Chondrocyte (in vitro differentiated cells): ENCODE measurements at regions not wholly inside any gene's neighbourhood (a gene's known extent, or its start where the extent isn't known, plus 50 kb on each side); places are given as distances from the start of the nearest gene placed in this dataset.

Experiments used
- DNase-seq: peaks from one replicate; pipeline ENCODE4 v3.0.0; 2021; ENCODE audit warnings: mixed read lengths, low spot score
- H3K27ac Mint-ChIP-seq: one replicate; pipeline ENCODE4 v1.8.0; 2021; ENCODE audit warnings: mild to moderate bottlenecking, moderate library complexity, mixed read lengths; ENCODE audit not compliant: unreplicated experiment
- H3K27me3 Mint-ChIP-seq: 2 replicates; pipeline ENCODE4 v1.8.0; 2021; ENCODE audit warnings: low read depth, mixed read lengths
- H3K36me3 Mint-ChIP-seq: 2 replicates; pipeline ENCODE4 v1.8.0; 2021; ENCODE audit warnings: low read depth, mixed read lengths
- H3K4me1 Mint-ChIP-seq: 2 replicates; pipeline ENCODE4 v1.8.0; 2021; ENCODE audit warnings: low read depth, mild to moderate bottlenecking, mixed read lengths
- H3K4me3 Mint-ChIP-seq: one replicate; pipeline ENCODE4 v1.8.0; 2021; ENCODE audit warnings: mild to moderate bottlenecking, moderate library complexity, mixed read lengths; ENCODE audit not compliant: unreplicated experiment
- H3K9me3 Mint-ChIP-seq: 2 replicates; pipeline ENCODE4 v1.8.0; 2021; ENCODE audit warnings: low read depth, mixed read lengths
- CTCF ChIP-seq: fragments of 200-600 bp; sonication (generic); IDR thresholded peaks from 2 replicates; pipeline ENCODE4 v1.5.0; 2021; ENCODE audit warnings: antibody characterized with exemption, mild to moderate bottlenecking, moderate library complexity

GRCh38 chr3:132854856-132855535 lies 132.8 kb upstream of the NPHP3 start:
- peaks cover 9% of the 10 kb centered on the region for H3K27me3 Mint-ChIP-seq
- H3K4me1 Mint-ChIP-seq = no peaks in the 10 kb centered on the region
- TF ChIP-seq CTCF = no peak
- H3K27ac Mint-ChIP-seq = no peak overlapping the region
- H3K9me3 Mint-ChIP-seq = peaks cover 12% of the 10 kb centered on the region
- DNase-seq = no peak
- H3K4me3 Mint-ChIP-seq = no peak overlapping the region
- H3K36me3 Mint-ChIP-seq = peaks cover 8% of the 10 kb centered on the region

- Mint-ChIP-seq H3K36me3 (peaks cover 8% of the 10 kb centered on the region), H3K4me1 (no peaks in the 10 kb centered on the region), H3K27ac (no peak overlapping the region), H3K9me3 (peaks cover 13% of the 10 kb centered on the region), H3K27me3 (peaks cover 12% of the 10 kb centered on the region), H3K4me3 (no peak overlapping the region)
- TF ChIP-seq CTCF = no peak
- DNase-seq = no peak
Observed at GRCh38 chr3:132847849-132848625, 125.8 kb upstream of the NPHP3 start.

GRCh38 chr3:132843851-132844553 lies 121.8 kb upstream of the NPHP3 start:
- Mint-ChIP-seq H3K4me1 (no peaks in the 10 kb centered on the region), H3K9me3 (no peaks in the 10 kb centered on the region), H3K4me3 (no peak overlapping the region), H3K36me3 (no peaks in the 10 kb centered on the region), H3K27me3 (peaks cover 23% of the 10 kb centered on the region), H3K27ac (no peak overlapping the region)
- DNase-seq = no peak
- TF ChIP-seq CTCF = no peak

GRCh38 chr3:132843349-132843748 lies 121.1 kb upstream of the NPHP3 start:
- H3K27ac Mint-ChIP-seq = no peak overlapping the region
- no peak for DNase-seq
- no peaks in the 10 kb centered on the region for H3K36me3 Mint-ChIP-seq
- no peaks in the 10 kb centered on the region for H3K9me3 Mint-ChIP-seq
- H3K4me3 Mint-ChIP-seq = no peak overlapping the region
- H3K4me1 Mint-ChIP-seq = no peaks in the 10 kb centered on the region
- peaks cover 20% of the 10 kb centered on the region for H3K27me3 Mint-ChIP-seq
- no peak for TF ChIP-seq CTCF

GRCh38 chr3:132841621-132842020 lies 119.4 kb upstream of the NPHP3 start:
- no peak overlapping the region for H3K27ac Mint-ChIP-seq
- peaks cover 20% of the 10 kb centered on the region for H3K27me3 Mint-ChIP-seq
- TF ChIP-seq CTCF = no peak
- no peaks in the 10 kb centered on the region for H3K9me3 Mint-ChIP-seq
- H3K4me3 Mint-ChIP-seq = no peak overlapping the region
- DNase-seq = no peak
- no peaks in the 10 kb centered on the region for H3K36me3 Mint-ChIP-seq
- H3K4me1 Mint-ChIP-seq = no peaks in the 10 kb centered on the region
